ENCODE measurements at regions not wholly inside any gene's neighbourhood (a gene's known extent, or its start where the extent isn't known, plus 50 kb on each side); places are given as distances from the start of the nearest gene placed in this dataset.

- no peaks in the 10 kb centered on the region for H3K36me3 ChIP-seq
- TF ChIP-seq, protein P1, sequence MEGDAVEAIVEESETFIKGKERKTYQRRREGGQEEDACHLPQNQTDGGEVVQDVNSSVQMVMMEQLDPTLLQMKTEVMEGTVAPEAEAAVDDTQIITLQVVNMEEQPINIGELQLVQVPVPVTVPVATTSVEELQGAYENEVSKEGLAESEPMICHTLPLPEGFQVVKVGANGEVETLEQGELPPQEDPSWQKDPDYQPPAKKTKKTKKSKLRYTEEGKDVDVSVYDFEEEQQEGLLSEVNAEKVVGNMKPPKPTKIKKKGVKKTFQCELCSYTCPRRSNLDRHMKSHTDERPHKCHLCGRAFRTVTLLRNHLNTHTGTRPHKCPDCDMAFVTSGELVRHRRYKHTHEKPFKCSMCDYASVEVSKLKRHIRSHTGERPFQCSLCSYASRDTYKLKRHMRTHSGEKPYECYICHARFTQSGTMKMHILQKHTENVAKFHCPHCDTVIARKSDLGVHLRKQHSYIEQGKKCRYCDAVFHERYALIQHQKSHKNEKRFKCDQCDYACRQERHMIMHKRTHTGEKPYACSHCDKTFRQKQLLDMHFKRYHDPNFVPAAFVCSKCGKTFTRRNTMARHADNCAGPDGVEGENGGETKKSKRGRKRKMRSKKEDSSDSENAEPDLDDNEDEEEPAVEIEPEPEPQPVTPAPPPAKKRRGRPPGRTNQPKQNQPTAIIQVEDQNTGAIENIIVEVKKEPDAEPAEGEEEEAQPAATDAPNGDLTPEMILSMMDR (IDR thresholded peaks at IDR 0.05) = no peak
- peaks cover 9% of the 10 kb centered on the region for H3K4me1 ChIP-seq
- peaks cover 36% of the 10 kb centered on the region for H3K27me3 ChIP-seq (ENCODE audit: low read depth)
- H3K4me3 ChIP-seq = no peak overlapping the region
- no peaks in the 10 kb centered on the region for H3K9me3 ChIP-seq
- no peak overlapping the region for H3K27ac ChIP-seq
- intact Hi-C loops (cut with DNase I) = loop anchor here (5.0 kb wide), 1 partner anchor 1535 kb away; no protein-coding TSS in a partner anchor
- no peak for ATAC-seq
- no peak for DNase-seq
Observed at GRCh38 chr19:32227561-32228165, 117.7 kb upstream of the ZNF507 start.

GRCh38 chr19:32230441-32230840 lies 115.0 kb upstream of the ZNF507 start:
- H3K36me3 ChIP-seq = no peaks in the 10 kb centered on the region
- TF ChIP-seq, protein P1 (IDR thresholded peaks at IDR 0.05) = no peak
- H3K9me3 ChIP-seq = no peaks in the 10 kb centered on the region
- no peak for DNase-seq
- H3K27ac ChIP-seq = no peak overlapping the region
- intact Hi-C loops (cut with DNase I) = no loop called here
- no peak for ATAC-seq
- H3K4me1 ChIP-seq = no peaks in the 10 kb centered on the region
- peaks cover 24% of the 10 kb centered on the region for H3K27me3 ChIP-seq (ENCODE audit: low read depth)
- no peak overlapping the region for H3K4me3 ChIP-seq

- Histone ChIP-seq H3K4me1 (no peaks in the 10 kb centered on the region), H3K27me3 (ENCODE audit: low read depth) (peaks cover 22% of the 10 kb centered on the region), H3K9me3 (no peaks in the 10 kb centered on the region), H3K27ac (no peak overlapping the region), H3K4me3 (no peak overlapping the region), H3K36me3 (no peaks in the 10 kb centered on the region)
- ATAC-seq (no peak), DNase-seq (no peak)
- intact Hi-C loops (cut with DNase I) = no loop called here
- TF ChIP-seq, protein P1 (IDR thresholded peaks at IDR 0.05) = no peak
Observed at GRCh38 chr19:32231020-32231419, 114.4 kb upstream of the ZNF507 start.

GRCh38 chr19:32231691-32232090 lies 113.7 kb upstream of the ZNF507 start:
- intact Hi-C loops (cut with DNase I) = no loop called here

GRCh38 chr19:32232449-32232848 lies 113.0 kb upstream of the ZNF507 start:
- Histone ChIP-seq H3K4me1 (no peaks in the 10 kb centered on the region), H3K4me3 (no peak overlapping the region), H3K36me3 (no peaks in the 10 kb centered on the region), H3K9me3 (no peaks in the 10 kb centered on the region), H3K27me3 (ENCODE audit: low read depth) (peaks cover 22% of the 10 kb centered on the region), H3K27ac (no peak overlapping the region)
- TF ChIP-seq, protein P1 (IDR thresholded peaks at IDR 0.05) = no peak
- intact Hi-C loops (cut with DNase I) = no loop called here
- DNase-seq (no peak), ATAC-seq (no peak)

More at GRCh38 chr19:32231691-32232090, 113.7 kb upstream of the ZNF507 start:
- Histone ChIP-seq H3K9me3 (no peaks in the 10 kb centered on the region), H3K4me3 (no peak overlapping the region), H3K4me1 (no peaks in the 10 kb centered on the region), H3K27me3 (ENCODE audit: low read depth) (peaks cover 22% of the 10 kb centered on the region), H3K36me3 (no peaks in the 10 kb centered on the region), H3K27ac (no peak overlapping the region)
- ATAC-seq (no peak), DNase-seq (no peak)
- TF ChIP-seq, protein P1 (IDR thresholded peaks at IDR 0.05) = no peak

All from lower lobe of right lung (tissue), 2 donors.